HG03095 (cell line): ENCODE measurements at regions not wholly inside any gene's neighbourhood (a gene's known extent, or its start where the extent isn't known, plus 50 kb on each side); places are given as distances from the start of the nearest gene placed in this dataset.
A peak's percentile ranks its signal among the peaks of the same experiment; 100 is the strongest.
"Not testable (repeated sequence)": the region's sequence is repeated elsewhere in the genome, so short reads cannot be mapped to it uniquely, and the experiment has no call there.

Source experiments
- ATAC-seq: cut with Tn5 transposase; IDR thresholded peaks from one replicate; pipeline ENCODE4 v1.9.1; 2021; ENCODE audit warnings: moderate library complexity; ENCODE audit not compliant: unreplicated experiment

DNA sequence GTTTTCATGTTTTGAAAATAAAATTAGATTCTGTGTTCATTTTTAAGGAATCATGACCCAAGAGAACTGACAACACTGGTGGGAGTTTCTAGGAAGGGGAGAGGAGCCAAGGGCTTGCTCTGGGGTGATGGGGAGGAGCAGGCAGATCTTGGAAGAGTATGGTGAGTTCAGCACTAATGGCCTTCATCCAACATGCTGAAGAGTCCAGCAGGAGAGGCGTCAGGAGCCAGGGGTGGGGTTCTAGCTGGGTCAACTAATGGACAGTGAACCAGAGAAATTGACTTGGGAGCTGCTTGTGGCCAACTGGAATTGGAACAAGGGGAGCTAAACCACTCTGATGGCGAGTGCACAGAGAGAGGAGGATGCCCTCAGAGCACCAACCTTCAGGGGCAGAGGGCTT, 107.1 kb downstream of the MRPL14 start:
- ATAC-seq = no peak

DNA sequence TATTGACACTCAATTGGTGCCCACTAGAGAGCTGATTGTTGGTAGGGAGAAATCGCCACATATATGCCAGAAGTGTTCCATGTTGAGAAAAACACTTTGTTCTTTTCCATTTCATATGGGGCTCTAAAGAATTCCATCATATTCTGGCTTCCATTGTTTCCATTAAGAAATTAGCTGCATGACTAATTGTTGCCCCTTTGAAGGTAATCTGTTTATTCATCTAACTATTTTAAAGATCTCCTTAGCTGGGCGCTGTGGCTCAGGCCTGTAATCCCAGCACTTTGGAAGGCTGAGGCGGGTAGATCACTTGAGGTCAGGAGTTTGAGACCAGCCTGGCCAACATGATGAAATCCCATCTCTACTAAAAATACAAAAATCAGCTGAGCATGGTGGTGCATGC, 109.9 kb downstream of the MRPL14 start:
- ATAC-seq = not testable (repeated sequence)

DNA sequence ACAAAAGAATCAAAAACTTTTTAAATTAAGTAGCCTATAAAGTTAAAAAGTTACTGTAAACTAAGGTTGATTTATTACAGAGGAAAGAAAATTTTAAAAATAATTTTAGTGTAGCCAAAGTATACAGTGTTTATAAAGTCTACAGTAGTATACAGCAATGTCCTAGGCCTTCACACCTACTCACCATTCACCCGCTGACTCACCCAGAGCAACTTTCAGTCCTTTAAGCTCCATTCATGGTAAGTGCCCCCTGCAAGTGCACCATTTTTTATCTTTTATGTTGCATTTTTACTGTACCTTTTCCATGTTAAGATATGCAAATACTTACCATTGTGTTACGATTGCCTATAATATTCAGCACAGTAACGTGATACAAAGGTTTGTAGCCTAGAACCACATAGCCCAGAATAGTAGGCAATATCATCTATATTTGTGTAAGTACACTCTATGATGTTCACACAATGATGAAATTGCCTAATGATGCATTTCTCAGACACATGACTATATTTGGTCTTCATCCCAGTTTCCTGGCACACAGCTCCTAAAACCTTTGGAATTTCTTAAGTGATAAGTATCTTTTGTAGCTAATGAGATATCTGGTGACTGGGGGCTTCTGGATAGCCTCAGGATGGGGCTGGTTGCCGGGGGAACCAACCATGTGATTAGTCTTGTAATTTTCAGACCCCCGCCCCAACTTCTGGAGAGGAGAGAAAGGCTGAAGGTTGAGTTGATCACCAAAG, 111.0 kb downstream of the MRPL14 start:
- ATAC-seq = no peak

- ATAC-seq = no peak
These were observed 115.2 kb downstream of the MRPL14 start for GRCh38 chr6:44012078-44012493.

GRCh38 chr6:44011350-44011920, 115.8 kb downstream of the MRPL14 start:
- ATAC-seq = no peak

DNA sequence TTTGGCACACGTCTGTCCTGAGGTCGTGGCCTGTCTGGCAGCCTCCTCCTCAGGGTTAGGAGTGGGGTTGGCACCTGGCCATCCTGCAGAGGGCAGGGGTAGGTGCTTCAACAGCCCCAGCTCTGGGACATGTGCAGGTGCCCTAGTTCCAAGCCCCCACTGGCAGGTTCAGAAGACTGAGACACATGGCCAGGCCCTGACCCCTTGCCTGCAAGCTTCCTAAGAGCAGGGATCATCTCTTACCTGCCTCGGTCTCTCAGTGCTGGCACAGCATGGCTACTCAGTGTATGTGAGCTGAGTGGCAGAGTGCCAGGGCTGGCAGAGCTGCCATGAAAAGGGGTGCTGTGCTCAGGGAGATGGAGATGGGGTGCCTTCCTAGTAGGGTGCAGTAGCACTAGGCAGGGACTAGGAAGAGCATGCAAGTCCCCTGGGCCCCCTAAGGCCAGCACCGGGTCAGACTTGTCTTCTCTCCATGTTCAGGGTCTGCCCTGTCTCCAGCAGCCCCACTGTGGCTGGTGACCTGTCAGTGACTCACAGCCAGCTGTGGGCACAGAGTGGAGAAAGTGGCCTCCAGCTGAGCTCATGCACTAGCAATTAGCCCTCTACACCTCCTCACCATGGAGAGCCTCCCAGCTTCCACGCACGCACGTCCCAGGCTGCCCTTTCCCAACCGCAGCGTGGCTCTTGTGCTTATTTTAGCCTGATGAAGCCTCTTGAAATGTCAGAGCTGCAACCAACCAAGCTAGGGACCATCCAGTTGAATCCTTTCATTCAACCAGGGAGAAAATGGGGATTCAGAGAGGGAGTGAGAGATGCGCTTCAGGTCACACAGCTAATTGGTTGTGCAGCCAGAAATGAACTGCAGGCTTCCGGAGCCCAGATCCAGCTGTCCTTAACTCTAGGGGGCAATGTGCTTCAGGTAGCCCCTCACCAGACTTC, 116.6 kb downstream of the MRPL14 start:
- no peak for ATAC-seq

DNA sequence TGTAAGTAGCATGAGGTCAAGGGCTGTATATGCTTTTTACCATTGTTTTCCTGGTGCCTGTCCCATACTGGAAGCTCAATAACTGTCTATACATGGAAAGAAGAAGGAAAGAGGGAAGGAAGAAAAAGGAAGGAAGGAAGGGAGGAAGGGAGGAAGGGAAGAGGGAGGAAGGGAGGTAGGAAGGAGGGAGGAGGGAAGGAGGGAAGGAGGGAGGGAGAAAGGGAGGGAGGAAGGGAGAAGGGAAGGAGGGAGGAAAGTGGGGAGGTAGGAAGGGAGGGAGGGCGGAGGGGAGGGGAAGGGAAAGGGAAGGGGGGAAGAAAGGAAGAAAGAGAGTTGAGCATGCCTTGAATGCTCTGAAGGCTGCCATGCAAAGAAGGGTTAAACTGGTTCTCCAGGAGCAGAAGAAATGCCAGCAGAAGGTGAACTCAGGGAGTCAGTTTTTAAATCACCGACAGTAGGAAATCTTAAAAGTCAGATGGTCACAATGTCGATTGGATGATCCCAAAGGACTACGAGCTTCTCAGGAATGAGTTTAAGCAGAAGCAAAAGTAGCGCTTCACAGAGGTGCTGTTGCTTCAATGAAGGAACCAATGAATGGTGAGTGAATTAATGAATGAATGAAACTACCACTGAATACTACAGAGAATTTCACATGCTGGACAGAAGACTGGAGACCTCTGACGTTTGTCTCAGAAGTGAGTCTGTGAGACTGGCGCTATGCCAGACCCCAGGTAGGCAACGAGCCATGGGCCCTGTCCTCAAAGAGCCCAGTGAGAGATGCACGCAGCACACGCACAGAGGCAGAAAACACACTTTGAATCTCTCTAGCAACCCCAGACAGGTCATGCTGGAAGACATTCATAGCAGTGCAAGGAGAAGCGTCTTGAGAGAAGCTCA, 117.6 kb downstream of the MRPL14 start:
- no peak for ATAC-seq

GRCh38 chr6:44008821-44009370, 118.4 kb downstream of the MRPL14 start:
- no peak for ATAC-seq

DNA sequence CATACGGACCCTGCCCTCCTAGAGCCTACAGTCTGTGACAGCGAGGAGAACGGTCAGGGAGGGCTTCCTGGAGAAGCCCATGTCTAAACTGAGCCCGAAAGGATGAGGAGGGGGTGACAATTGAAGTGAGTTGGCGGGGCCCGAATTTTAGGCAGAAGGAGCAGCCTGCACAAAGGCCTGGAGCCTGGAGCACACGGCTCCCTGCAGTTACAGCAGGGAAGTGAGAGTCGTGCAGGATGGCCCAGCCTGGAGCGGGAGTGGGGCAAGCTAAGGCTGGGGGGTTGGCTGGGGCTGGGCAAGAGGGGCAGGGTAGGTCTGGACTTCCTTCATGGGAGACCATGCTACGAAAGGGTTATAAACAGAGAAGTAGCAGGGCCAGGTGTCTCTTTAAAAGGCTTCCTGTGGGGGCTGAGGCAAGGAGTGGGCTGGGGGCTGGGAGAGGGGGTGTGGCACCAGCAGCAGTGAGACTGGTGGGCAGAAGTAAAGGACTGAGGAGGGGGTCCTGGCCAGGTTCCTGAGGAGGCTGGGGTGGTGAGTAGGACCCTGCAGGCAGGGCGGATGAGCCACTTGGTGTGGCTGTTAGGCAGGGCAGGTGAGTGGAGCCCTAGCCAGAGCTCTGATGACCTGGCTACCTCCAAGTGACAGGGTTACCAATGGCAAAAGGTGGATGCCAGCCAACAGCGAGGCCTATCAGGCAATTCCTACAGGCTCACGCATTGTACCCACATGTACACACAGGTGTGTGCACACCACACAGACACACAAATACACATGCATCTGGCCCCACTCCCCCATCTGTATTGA, 119.2 kb downstream of the MRPL14 start:
- ATAC-seq = no peak

GRCh38 chr6:44006872-44007303, 120.4 kb downstream of the MRPL14 start:
- no peak for ATAC-seq

GRCh38 chr6:44006123-44006871, 121.0 kb downstream of the MRPL14 start:
- no peak for ATAC-seq

- no peak for ATAC-seq
These were observed 121.7 kb downstream of the MRPL14 start for GRCh38 chr6:44005507-44005903.

DNA sequence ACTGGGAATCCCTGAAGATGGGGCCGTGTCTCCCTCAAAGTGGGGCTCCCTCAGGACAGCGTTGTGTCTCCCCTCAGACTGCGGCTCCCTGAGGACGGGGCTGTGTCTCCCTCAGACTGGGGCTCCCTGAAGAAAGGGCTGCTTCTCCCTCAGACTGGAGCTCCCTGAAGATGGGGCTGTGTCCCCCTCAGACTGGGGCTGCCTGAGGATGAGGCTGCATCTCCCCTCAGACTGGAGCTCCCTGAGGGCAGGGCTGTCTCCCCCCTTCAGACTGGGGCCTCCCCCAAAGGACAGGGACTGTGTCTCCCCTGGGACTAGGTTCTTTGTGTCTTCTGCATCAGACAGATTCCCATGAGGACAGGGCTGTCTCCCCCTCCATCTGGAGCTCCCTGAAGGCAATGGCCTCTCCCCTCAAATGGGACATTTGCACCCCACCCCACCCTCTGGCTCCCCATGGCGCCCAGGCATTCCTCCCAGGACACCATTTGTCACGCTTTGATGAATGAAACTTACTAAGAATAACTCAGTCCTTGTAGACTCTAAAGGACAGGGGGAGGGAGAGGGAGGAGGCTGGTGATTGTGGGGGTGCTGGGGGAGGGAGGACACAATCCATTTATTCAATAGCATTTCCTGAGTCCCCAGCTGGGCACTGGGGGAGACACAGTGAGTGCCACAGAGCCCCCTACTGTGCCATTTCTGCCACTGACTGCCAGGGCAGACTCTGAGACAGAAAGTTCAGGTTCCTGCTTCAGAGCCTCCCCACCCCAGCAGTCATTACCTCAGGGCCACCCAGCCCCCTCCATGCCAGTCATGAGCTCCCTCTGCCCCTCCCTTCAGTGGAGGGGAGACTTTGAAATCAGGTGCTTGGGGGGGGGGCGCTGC, 122.4 kb downstream of the MRPL14 start:
- no peak for ATAC-seq

DNA sequence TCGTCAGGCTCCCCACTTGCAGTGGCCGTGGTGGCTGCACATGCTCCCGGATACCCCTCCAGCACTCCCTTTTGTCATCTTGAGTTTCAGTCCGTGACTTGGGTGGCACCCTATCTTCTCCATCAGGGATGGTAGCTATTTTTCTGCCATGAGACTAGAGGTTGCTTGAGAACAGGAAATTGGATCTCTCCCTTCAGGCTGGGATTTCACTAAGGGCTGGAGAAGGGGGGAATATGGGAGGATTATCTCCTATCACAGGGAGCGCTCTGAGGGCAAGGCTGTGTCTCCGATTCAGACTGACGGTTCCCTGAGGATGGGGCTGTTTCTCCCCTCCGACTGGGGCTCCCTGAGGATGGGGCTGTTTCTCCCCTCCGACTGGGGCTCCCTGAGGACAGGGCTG, 123.1 kb downstream of the MRPL14 start:
- no peak for ATAC-seq

GRCh38 chr6:44003345-44004061, 123.7 kb downstream of the MRPL14 start:
- ATAC-seq = no peak

DNA sequence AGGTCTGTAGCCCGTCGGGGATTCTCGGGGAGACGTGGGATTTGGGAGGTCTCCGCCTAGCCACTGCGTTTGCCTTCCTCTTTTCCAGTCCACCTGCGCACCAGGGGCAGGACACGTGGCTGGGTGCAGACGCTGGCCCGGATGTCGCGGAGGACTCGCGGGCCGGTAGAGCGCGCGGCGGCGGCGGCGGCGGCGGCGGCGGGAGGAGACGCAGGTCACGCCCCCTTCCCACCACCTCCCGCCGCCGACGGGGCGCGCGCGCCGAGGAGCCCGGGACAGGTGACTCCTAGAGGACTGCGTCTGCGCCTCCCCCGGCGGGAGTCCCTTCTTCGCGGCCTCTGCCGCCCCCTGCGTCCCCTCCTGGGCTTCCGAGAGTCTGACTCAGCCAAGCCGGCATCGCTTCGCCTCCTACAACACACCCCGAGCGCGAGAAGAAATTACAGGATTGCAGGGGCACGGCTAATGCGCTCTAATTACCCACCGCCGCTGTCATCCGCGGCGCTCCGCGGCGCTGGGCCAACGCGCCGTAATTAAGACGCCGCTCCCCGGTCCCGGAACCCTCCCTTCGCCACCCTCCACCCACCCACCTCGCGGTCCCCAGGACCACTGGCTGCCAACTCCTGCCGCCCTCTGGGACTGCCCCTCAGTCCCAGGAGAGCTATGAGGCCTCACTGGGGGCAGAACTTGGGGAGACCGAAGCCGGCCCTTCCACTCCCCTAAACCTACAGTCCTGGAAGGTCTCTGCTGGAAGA, 124.5 kb downstream of the MRPL14 start:
- ATAC-seq = peak; percentile 38
